ENCODE measurements at regions not wholly inside any gene's neighbourhood (a gene's known extent, or its start where the extent isn't known, plus 50 kb on each side); places are given as distances from the start of the nearest gene placed in this dataset.

- DNase-seq = no peak
Observed at GRCh38 chr10:123537188-123537961, 128.8 kb upstream of the GPR26 start.

- no peak for DNase-seq
Observed at GRCh38 chr10:123538401-123539320, 127.5 kb upstream of the GPR26 start.

DNA sequence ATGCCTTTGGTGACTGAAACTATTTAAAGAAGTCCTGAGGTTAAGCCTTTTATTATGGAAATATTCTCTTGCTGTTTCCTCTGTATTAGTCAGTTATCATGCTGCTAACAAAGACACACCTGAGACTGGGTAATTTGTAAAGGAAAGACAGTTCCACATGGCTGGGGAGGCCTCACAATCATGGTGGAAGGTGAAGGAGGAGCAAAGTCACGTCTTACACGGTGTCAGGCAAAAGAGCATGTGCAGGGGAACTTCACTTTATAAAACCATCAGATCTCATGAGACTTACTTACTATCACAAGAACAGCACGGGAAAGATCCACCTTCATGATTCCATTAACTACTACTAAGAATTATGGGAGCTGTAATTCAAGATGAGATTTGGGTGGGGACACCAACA lies 121.2 kb upstream of the GPR26 start:
- no peak for DNase-seq

DNA sequence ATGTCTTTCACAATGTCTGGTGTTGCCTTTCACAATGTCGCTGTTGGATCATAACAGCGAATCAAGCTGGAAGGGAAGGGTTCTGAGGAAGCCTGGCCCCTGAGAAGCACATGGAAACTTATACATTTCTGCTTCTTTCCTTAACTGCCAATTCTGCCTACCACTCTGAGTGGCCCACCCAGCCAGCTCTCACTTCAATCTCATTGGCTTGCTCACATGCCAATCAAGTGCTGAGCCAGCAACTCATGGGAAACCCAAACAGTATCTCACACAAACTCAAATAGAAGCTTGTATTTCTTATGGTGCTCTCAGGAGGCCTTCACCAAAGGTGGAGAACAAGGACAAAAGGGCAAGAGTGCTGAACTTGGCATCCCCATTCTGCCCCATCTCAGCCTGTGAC lies 117.4 kb upstream of the GPR26 start:
- no peak for DNase-seq

DNA sequence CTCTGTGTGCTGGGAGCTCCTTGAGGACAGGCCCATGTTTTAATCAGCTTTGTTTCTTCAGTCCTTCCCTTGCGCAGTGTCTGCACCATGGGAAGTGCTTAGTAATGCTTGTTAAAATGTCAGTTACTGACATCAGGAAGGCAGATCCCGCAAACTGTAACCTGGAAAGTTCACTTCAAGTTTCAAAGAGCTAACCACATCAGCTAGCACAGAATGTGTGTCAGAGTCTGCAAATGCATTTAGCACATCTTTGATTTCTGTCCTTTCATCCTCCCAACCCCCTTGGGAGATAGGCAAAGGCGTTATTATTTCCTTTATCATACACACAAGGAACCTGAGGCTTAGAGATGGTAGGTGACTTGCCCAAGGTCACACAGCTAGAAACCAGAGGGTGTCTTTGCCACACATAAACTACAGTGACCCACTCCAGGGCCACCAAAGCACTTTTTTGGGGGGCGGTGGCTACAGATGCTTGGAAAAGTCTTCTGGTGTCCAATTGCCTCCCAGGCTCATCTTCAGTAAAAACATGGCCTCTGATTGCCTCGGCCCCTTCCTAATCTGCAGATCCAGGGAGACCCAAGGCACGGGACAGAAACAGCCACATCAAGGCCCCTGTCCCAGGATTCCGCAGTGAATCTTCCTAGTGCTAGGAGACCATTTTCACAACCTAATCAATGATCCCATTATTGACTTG lies 116.2 kb upstream of the GPR26 start:
- no peak for DNase-seq

DNA sequence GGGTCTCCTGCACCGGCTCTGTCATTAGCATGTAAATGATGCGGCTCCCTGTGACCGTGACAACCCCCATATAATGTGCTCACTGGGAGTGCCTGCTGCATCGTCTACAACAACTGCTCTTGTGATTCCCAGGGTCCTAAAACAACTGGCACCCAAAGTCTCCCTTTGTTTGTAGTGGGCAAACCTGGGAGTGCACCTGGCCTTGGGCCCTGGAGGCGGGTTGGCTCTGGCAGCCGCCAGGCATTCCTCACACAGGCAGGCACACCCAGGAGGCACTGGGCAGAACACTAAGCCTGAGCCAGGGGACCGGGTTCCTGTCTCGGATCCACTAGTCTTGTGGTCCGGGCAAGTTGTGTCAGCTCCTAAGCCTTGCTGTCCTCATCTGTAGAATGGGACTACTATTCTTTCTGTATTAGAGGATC lies 115.5 kb upstream of the GPR26 start:
- DNase-seq = no peak

DNA sequence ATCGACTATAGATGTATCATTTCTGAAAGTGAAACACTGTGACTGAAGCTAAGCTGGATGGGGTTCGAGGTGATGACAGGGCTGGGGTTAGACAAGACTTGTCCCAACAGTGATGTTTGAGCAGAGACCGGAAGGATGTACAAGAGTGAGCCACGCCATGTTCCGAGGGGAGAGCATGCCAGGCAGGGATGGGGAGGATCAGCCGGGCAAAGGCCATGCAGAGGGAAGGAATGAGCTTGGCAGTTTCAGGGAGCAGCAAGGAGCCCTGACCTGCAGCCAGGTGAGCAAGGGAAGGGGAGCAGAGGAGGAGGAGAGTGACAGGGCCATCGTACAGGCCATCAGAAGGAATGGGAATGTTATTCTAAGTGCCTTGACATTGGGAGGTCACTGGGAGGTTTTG lies 114.9 kb upstream of the GPR26 start:
- DNase-seq = no peak

- no peak for DNase-seq
Observed at GRCh38 chr10:123552760-123553554, 113.2 kb upstream of the GPR26 start.

GRCh38 chr10:123553810-123554430 lies 112.2 kb upstream of the GPR26 start:
- no peak for DNase-seq

DNA sequence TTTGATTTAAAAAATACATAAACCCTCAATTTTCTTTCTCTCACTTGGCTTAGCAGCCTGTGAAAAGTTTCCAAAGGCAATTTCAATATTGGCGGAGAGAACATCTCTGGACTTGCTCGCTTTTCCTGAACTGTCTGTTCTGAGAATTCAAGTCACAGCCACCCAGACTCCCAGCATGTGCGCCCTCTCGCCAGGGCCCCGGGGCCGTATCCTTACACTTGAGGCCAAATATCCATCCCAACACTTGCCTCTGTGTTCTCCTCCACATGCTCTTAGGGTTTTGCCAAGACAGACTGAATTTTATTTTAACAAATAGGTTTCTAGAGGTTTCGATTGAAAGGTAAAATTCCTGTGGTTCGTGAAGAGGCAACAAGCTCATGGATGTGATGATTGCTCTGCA lies 111.5 kb upstream of the GPR26 start:
- no peak for DNase-seq

DNA sequence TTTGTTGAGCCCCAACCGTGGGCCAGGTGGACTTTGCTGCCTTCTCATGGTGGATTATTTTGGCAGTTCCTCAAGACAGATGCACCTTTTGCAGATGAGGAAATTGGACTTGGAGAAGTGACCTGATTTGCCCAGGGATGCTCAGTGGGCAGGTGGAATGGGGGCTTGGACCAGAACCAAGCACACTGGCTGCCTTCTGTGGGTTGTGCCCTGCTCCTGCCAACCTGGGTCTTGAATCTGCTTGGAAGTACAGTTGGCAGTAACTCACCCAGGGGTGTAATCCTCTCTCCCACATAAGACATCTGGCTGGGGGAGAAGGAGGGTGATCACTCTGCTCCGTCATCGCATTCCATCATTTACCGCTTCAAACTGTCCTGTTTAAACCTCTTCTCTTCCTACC lies 110.5 kb upstream of the GPR26 start:
- DNase-seq = no peak

DNA sequence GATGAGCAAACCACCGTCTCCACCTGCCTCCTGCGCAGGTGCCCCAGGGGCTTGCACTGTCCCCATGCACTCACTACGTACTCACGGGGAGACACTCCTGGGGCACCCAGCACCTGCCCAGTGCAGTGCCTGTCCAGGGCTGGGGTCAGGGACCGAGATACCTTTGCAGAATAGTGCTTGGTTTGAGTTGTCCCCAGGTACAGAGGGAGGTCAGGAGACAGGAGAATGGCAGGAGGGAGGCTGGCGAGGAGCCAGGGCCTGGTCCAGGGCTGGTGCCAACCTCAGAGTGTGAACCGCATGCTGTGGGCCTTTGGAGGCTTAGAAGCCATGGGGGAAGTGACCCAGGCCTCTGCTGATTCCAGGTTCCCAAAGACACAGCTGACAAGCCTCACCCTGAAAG lies 110.1 kb upstream of the GPR26 start:
- no peak for DNase-seq

DNA sequence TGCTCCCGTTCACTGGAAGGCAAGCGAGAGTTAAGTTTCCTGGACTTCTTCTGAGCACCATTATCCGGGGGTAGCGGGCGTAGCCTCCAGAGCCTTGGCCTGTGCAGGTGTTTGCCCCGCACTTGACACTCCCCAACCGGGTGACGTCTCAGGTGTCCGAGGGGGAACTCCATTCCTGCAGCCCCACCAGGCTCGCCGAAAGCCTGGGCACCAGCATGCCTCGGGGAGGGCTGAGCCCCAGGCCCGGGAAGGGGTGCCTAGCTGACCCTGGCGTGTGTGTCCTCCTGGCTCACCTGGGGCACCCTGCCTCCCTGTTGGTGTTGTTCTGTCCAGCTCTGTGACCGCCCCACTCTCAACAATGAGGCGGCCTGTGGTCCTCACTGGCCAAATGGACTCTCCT lies 109.4 kb upstream of the GPR26 start:
- no peak for DNase-seq

- no peak for DNase-seq
Observed at GRCh38 chr10:123557366-123558108, 108.6 kb upstream of the GPR26 start.

- no peak for DNase-seq
Observed at GRCh38 chr10:123558651-123559050, 107.5 kb upstream of the GPR26 start.

GRCh38 chr10:123559066-123559822 lies 106.9 kb upstream of the GPR26 start:
- DNase-seq = peak; percentile 9

GRCh38 chr10:123559823-123560092 lies 106.4 kb upstream of the GPR26 start:
- DNase-seq = no peak

- no peak for DNase-seq
Observed at GRCh38 chr10:123560301-123561140, 105.6 kb upstream of the GPR26 start.

- no peak for DNase-seq
Observed at GRCh38 chr10:123561141-123561440, 105.1 kb upstream of the GPR26 start.

DNA sequence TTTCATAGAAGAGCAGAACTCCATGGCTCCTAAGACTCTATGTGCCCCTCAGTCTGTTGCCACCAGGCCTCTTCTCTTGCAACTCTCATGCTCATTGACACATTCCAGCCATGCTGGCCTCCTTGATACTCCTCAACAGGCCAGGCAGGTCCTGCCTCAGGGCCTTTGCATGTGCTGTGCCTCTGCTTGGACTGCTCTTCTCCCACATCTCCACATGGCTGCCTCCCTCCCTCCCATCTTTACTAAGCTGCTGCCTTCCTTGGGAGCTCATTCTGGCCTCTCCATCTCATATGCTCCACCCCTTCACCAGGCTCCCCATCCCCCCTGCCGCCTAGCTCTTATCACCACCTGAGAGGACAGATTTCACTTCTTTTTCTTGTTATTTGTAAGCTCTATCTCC lies 103.8 kb upstream of the GPR26 start:
- no peak for DNase-seq
